PC-3 (cell line): ENCODE measurements at regions not wholly inside any gene's neighbourhood (a gene's known extent, or its start where the extent isn't known, plus 50 kb on each side); places are given as distances from the start of the nearest gene placed in this dataset.

ENCODE experiments used
- ATAC-seq: fragments of 200-7000 bp; cut with Tn5 transposase; 2 replicates; pipeline ENCODE4 v1.9.1; 2020; ENCODE audit warnings: mild to moderate bottlenecking, moderate library complexity
- BruUV-seq: library from RNA; stranded (reverse); fragments of 400-500 nt; replicated peaks from 2 replicates; lab custom pipeline; 2021; lab: Mats Ljungman, UMichigan
- CTCF ChIA-PET: fragments of 300-600 bp; sonication (Branson Sonifier 250); formaldehyde crosslinking; loops from one replicate; lab custom pipeline; 2022; ENCODE audit warnings: antibody characterized with exemption; lab: Charles Lee
- POLR2A ChIA-PET: fragments of 300-600 bp; sonication (Branson Sonifier 250); formaldehyde crosslinking; loops from one replicate; lab custom pipeline; 2022; ENCODE audit warnings: antibody characterized with exemption; ENCODE audit not compliant: unreplicated experiment; lab: Charles Lee
- DNase-seq: peaks from one replicate; pipeline ENCODE4 v3.0.0-alpha.2; 2015
- H2AFZ ChIP-seq: fragments of 300-600 bp; sonication (generic); 2 replicates; pipeline ENCODE4 v1.6.0; 2016; ENCODE audit warnings: antibody characterized with exemption, low read length
- H3F3A ChIP-seq: fragments of 300-600 bp; sonication (generic); one replicate; pipeline ENCODE4 v1.6.0; 2017; ENCODE audit warnings: antibody characterized with exemption, low read length, control low read depth, mild to moderate bottlenecking; ENCODE audit not compliant: unreplicated experiment
- H3K27ac ChIP-seq: fragments of 300-600 bp; sonication (generic); 2 replicates; pipeline ENCODE4 v1.5.1; 2016; ENCODE audit warnings: mild to moderate bottlenecking, low read length
- H3K27me3 ChIP-seq: fragments of 300-600 bp; sonication (generic); 2 replicates; pipeline ENCODE4 v1.6.1; 2016; ENCODE audit warnings: low read length, mixed read lengths
- H3K36me3 ChIP-seq: fragments of 300-600 bp; sonication (generic); 2 replicates; pipeline ENCODE4 v1.6.1; 2016; ENCODE audit warnings: low read depth, mixed run types, low read length, mixed read lengths
- H3K4me1 ChIP-seq: fragments of 300-600 bp; sonication (generic); 2 replicates; pipeline ENCODE4 v1.5.1; 2016; ENCODE audit warnings: low read length; ENCODE audit not compliant: insufficient read depth
- H3K4me2 ChIP-seq: fragments of 300-600 bp; sonication (generic); 2 replicates; pipeline ENCODE4 v1.6.0; 2016; ENCODE audit warnings: low read length
- H3K4me3 ChIP-seq: fragments of 300-600 bp; sonication (generic); 2 replicates; pipeline ENCODE4 v1.5.1; 2016; ENCODE audit warnings: mild to moderate bottlenecking, low read length, mixed read lengths
- H3K79me2 ChIP-seq: fragments of 300-600 bp; sonication (generic); 2 replicates; pipeline ENCODE4 v1.6.1; 2017; ENCODE audit warnings: low read length, mixed read lengths
- H3K9ac ChIP-seq: fragments of 300-600 bp; sonication (generic); 2 replicates; pipeline ENCODE4 v1.6.0; 2016; ENCODE audit warnings: mild to moderate bottlenecking, low read length
- H3K9me2 ChIP-seq: fragments of 300-600 bp; sonication (generic); replicated peaks from 2 replicates; pipeline ENCODE4 v1.6.1; 2016; ENCODE audit warnings: mixed run types, low read length, mixed read lengths
- H3K9me3 ChIP-seq: fragments of 300-600 bp; sonication (generic); 2 replicates; pipeline ENCODE4 v1.6.1; 2016; ENCODE audit warnings: low read length, mixed read lengths
- H4K20me1 ChIP-seq: fragments of 300-600 bp; sonication (generic); 2 replicates; pipeline ENCODE4 v1.6.1; 2016; ENCODE audit warnings: low read length, mixed read lengths
- EZH2 ChIP-seq: fragments of 300-600 bp; sonication (generic); IDR thresholded peaks from one replicate; pipeline ENCODE4 v1.6.1; 2017; ENCODE audit warnings: antibody characterized with exemption, mild to moderate bottlenecking, low read length; ENCODE audit not compliant: unreplicated experiment
- EZH2phosphoT487 ChIP-seq: fragments of 300-600 bp; sonication (generic); IDR thresholded peaks from 2 replicates; pipeline ENCODE4 v1.6.1; 2018; ENCODE audit warnings: mild to moderate bottlenecking, antibody characterized with exemption, low read length, borderline replicate concordance
- intact Hi-C: fragments of 100-400 bp; cut with micrococcal nuclease; formaldehyde crosslinking; loops from 2 replicates; pipeline ENCODE4 v1.9.0; 2023
- TF ChIP-seq, protein P1 (sequence below): fragments of 300-600 bp; sonication (generic); conservative IDR thresholded peaks from 2 replicates; pipeline ENCODE4 v1.5.1; 2017; ENCODE audit warnings: antibody characterized with exemption, low read depth, mild to moderate bottlenecking, low read length

DNA sequence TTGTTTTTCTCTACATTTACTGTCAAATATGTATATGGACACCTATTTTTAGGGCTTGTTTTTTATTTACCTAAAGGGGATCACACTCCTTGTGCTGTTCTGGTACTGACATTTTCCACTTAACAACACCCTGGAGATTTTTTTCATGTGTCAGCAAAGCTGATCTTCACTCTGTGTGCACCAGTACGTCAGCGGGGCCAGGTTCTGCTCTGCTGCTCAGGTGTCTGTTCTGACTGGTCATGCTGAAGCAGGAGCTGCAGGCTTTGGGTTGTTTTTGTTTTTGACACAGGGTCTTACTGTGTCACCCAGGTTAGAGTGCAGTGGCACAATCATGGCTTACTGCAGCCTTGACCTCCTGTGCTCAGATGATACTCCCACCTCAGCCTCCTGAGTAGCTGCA is 81.9 kb upstream of the CCND2 start:
- Histone ChIP-seq H3K9me3 (no peaks in the 10 kb centered on the region), H3K9me2 (no peaks in the 10 kb centered on the region), H3K36me3 (no peaks in the 10 kb centered on the region), H3K4me3 (no peak overlapping the region), H3K4me2 (no peak overlapping the region), H2AFZ (no peak overlapping the region), H3K9ac (no peak overlapping the region), H3F3A (no peaks in the 10 kb centered on the region), H3K27me3 (peaks cover 19% of the 10 kb centered on the region), H3K4me1 (no peaks in the 10 kb centered on the region), H4K20me1 (no peaks in the 10 kb centered on the region), H3K27ac (no peak overlapping the region), H3K79me2 (no peaks in the 10 kb centered on the region)
- ATAC-seq (no peak), DNase-seq (no peak)
- POLR2A ChIA-PET: no interaction called here
- CTCF ChIA-PET: no interaction called here
- BruUV-seq: no TSS peak
- intact Hi-C loops: no loop called here
- TF ChIP-seq EZH2phosphoT487 (no peak), EZH2 (no peak)
- TF ChIP-seq, protein P1, sequence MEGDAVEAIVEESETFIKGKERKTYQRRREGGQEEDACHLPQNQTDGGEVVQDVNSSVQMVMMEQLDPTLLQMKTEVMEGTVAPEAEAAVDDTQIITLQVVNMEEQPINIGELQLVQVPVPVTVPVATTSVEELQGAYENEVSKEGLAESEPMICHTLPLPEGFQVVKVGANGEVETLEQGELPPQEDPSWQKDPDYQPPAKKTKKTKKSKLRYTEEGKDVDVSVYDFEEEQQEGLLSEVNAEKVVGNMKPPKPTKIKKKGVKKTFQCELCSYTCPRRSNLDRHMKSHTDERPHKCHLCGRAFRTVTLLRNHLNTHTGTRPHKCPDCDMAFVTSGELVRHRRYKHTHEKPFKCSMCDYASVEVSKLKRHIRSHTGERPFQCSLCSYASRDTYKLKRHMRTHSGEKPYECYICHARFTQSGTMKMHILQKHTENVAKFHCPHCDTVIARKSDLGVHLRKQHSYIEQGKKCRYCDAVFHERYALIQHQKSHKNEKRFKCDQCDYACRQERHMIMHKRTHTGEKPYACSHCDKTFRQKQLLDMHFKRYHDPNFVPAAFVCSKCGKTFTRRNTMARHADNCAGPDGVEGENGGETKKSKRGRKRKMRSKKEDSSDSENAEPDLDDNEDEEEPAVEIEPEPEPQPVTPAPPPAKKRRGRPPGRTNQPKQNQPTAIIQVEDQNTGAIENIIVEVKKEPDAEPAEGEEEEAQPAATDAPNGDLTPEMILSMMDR: no peak

DNA sequence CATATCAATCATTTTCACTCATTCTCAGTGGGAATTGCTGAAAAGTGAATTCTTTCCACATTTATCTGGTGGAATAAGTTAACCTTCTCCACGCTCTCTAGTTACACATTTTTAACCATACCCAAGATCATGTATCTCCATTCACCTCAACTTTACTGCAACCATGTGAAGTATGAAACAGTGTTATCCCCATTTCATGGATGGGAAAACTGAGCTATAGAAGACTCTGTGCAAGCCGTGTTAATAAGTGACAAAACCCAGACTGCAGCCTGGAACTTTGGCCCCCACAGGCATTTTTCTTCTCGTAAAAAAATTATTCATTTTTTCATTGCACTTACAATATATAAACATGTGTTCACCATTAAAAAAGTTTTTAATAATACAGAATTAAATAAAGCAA is 82.4 kb upstream of the CCND2 start:
- H3K9ac ChIP-seq: no peak overlapping the region
- H3K9me3 ChIP-seq: no peaks in the 10 kb centered on the region
- H3K27ac ChIP-seq: no peak overlapping the region
- CTCF ChIA-PET: no interaction called here
- POLR2A ChIA-PET: no interaction called here
- TF ChIP-seq, protein P1: no peak
- TF ChIP-seq EZH2phosphoT487: no peak
- no peak for TF ChIP-seq EZH2
- ATAC-seq (no peak), DNase-seq (no peak)
- H2AFZ ChIP-seq: no peak overlapping the region
- H4K20me1 ChIP-seq: no peaks in the 10 kb centered on the region
- BruUV-seq: no TSS peak
- no peak overlapping the region for H3K4me3 ChIP-seq
- H3K9me2 ChIP-seq: no peaks in the 10 kb centered on the region
- H3K4me2 ChIP-seq: no peak overlapping the region
- H3K4me1 ChIP-seq: no peaks in the 10 kb centered on the region
- intact Hi-C loops: no loop called here
- peaks cover 19% of the 10 kb centered on the region for H3K27me3 ChIP-seq
- no peaks in the 10 kb centered on the region for H3K79me2 ChIP-seq
- H3K36me3 ChIP-seq: no peaks in the 10 kb centered on the region
- H3F3A ChIP-seq: no peaks in the 10 kb centered on the region

DNA sequence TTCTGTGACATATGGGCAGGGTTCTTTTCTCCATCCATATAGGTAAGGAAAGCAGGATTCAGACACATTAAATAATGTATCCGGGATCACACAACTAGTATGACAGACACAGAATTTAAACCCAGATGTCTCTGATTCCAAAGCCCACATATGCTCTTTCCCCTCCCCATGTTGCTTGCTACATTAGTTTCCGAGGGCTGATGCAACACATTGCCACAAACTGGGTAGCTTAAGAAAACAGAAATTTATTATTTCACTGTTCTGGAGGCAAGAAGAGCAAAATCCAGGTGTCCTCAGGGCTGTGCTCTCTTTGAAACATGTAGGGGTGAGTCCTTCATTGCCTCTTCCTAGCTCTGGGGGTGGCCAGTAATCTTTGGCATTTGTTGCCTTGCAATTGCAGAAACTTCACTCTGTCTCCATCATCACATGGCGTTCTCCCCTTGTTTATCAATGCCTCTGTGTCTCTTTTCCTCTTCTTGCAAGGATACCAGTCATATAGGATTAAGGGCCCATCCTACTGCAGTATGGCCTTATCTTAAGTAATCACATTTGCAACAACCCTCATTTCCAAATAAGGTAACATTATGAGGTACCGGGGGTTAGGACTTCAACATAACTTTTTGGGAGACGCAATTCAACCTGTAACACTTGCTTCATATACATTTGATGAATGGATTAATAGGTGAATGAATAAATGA is 83.0 kb upstream of the CCND2 start:
- no TSS peak for BruUV-seq
- no peaks in the 10 kb centered on the region for H4K20me1 ChIP-seq
- H3K4me2 ChIP-seq: no peak overlapping the region
- H3K27me3 ChIP-seq: peaks cover 16% of the 10 kb centered on the region
- H3K4me3 ChIP-seq: no peak overlapping the region
- no peak for DNase-seq
- CTCF ChIA-PET: no interaction called here
- H3K9me2 ChIP-seq: no peaks in the 10 kb centered on the region
- H3K79me2 ChIP-seq: no peaks in the 10 kb centered on the region
- H3F3A ChIP-seq: no peaks in the 10 kb centered on the region
- no peak for ATAC-seq
- no peak overlapping the region for H3K9ac ChIP-seq
- POLR2A ChIA-PET: no interaction called here
- H2AFZ ChIP-seq: no peak overlapping the region
- intact Hi-C loops: no loop called here
- H3K27ac ChIP-seq: no peak overlapping the region
- H3K36me3 ChIP-seq: no peaks in the 10 kb centered on the region
- no peaks in the 10 kb centered on the region for H3K4me1 ChIP-seq
- H3K9me3 ChIP-seq: no peaks in the 10 kb centered on the region
- TF ChIP-seq EZH2phosphoT487: no peak
- TF ChIP-seq EZH2: no peak
- TF ChIP-seq, protein P1: no peak
